Activated T-cell treated with anti-CD3 and anti-CD28 coated beads, Interleukin-2, amount 50 U/mL, for 4 hours (primary cell): ENCODE measurements at regions not wholly inside any gene's neighbourhood (a gene's known extent, or its start where the extent isn't known, plus 50 kb on each side); places are given as distances from the start of the nearest gene placed in this dataset.
"Not testable (repeated sequence)": the region's sequence is repeated elsewhere in the genome, so short reads cannot be mapped to it uniquely, and the experiment has no call there.

Experiments used
- ATAC-seq, 2 donors: fragments of 200-7000 bp; cut with Tn5 transposase; one replicate each; pipeline ENCODE4 v1.10.0; 2021
- DNase-seq: peaks from one replicate; pipeline ENCODE4 v3.0.0-alpha.2; 2020
- H3K27me3 Mint-ChIP-seq: one replicate; pipeline ENCODE4 v1.8.0; 2021; ENCODE audit warnings: low read depth, mixed read lengths
- H3K36me3 Mint-ChIP-seq: one replicate; pipeline ENCODE4 v1.8.0; 2022; ENCODE audit warnings: mixed read lengths; ENCODE audit not compliant: insufficient read depth
- H3K4me1 Mint-ChIP-seq: one replicate; pipeline ENCODE4 v1.8.0; 2021; ENCODE audit warnings: low read depth, mixed read lengths
- H3K4me3 Mint-ChIP-seq: one replicate; pipeline ENCODE4 v1.8.0; 2021; ENCODE audit warnings: mild to moderate bottlenecking, moderate library complexity, mixed read lengths
- H3K9me3 Mint-ChIP-seq: one replicate; pipeline ENCODE4 v1.8.0; 2021; ENCODE audit warnings: mixed read lengths

GRCh38 chr18:3348176-3348575 lies 86.2 kb downstream of the MYL12B start:
- H3K36me3 Mint-ChIP-seq: no peaks in the 10 kb centered on the region

GRCh38 chr18:3349046-3349841 lies 87.3 kb downstream of the MYL12B start:
- not testable (repeated sequence) for DNase-seq, H3K27me3 Mint-ChIP-seq, H3K9me3 Mint-ChIP-seq, ATAC-seq, H3K4me3 Mint-ChIP-seq, H3K4me1 Mint-ChIP-seq, H3K36me3 Mint-ChIP-seq

More at GRCh38 chr18:3348176-3348575, 86.2 kb downstream of the MYL12B start:
- Mint-ChIP-seq H3K4me3 (no peak overlapping the region), H3K4me1 (no peaks in the 10 kb centered on the region), H3K9me3 (no peaks in the 10 kb centered on the region), H3K27me3 (peaks cover 3% of the 10 kb centered on the region)
- ATAC-seq (no peak), DNase-seq (no peak)

- Mint-ChIP-seq H3K4me3 (no peak overlapping the region), H3K4me1 (no peaks in the 10 kb centered on the region), H3K9me3 (no peaks in the 10 kb centered on the region), H3K27me3 (peaks cover 3% of the 10 kb centered on the region), H3K36me3 (no peaks in the 10 kb centered on the region)
- ATAC-seq (no peak), DNase-seq (no peak)
These were observed 88.1 kb downstream of the MYL12B start for GRCh38 chr18:3350021-3350420.

GRCh38 chr18:3350566-3351527 lies 88.9 kb downstream of the MYL12B start:
- Mint-ChIP-seq H3K27me3 (peaks cover 3% of the 10 kb centered on the region), H3K9me3 (no peaks in the 10 kb centered on the region), H3K4me1 (no peaks in the 10 kb centered on the region), H3K36me3 (no peaks in the 10 kb centered on the region), H3K4me3 (no peak overlapping the region)
- DNase-seq: no peak
- ATAC-seq: peak; percentile 38 to 54

- H3K9me3 Mint-ChIP-seq: no peaks in the 10 kb centered on the region
- DNase-seq (no peak), ATAC-seq (peak; percentile 70 to 81)
These were observed 92.6 kb downstream of the MYL12B start for GRCh38 chr18:3354506-3354905.

GRCh38 chr18:3356614-3357013 lies 93.4 kb upstream of the TGIF1 start:
- ATAC-seq: peak; percentile 31 to 52
- no peaks in the 10 kb centered on the region for H3K9me3 Mint-ChIP-seq

More at GRCh38 chr18:3354506-3354905, 92.6 kb downstream of the MYL12B start:
- H3K4me1 Mint-ChIP-seq: peaks cover 10% of the 10 kb centered on the region
- H3K4me3 Mint-ChIP-seq: no peak overlapping the region
- peaks cover 1% of the 10 kb centered on the region for H3K27me3 Mint-ChIP-seq
- H3K36me3 Mint-ChIP-seq: no peaks in the 10 kb centered on the region

GRCh38 chr18:3357516-3357915 lies 92.5 kb upstream of the TGIF1 start:
- no peak for ATAC-seq
- DNase-seq: no peak
- Mint-ChIP-seq H3K4me3 (no peak overlapping the region), H3K4me1 (peaks cover 10% of the 10 kb centered on the region), H3K27me3 (no peaks in the 10 kb centered on the region), H3K36me3 (no peaks in the 10 kb centered on the region), H3K9me3 (no peaks in the 10 kb centered on the region)

More at GRCh38 chr18:3356614-3357013, 93.4 kb upstream of the TGIF1 start:
- Mint-ChIP-seq H3K4me1 (peaks cover 10% of the 10 kb centered on the region), H3K36me3 (no peaks in the 10 kb centered on the region), H3K4me3 (no peak overlapping the region), H3K27me3 (no peaks in the 10 kb centered on the region)
- no peak for DNase-seq

- H3K27me3 Mint-ChIP-seq: no peaks in the 10 kb centered on the region
These were observed 91.7 kb upstream of the TGIF1 start for GRCh38 chr18:3358310-3358709.

GRCh38 chr18:3360211-3360610 lies 89.8 kb upstream of the TGIF1 start:
- Mint-ChIP-seq H3K27me3 (peaks cover 3% of the 10 kb centered on the region), H3K4me3 (no peak overlapping the region), H3K9me3 (no peaks in the 10 kb centered on the region), H3K36me3 (no peaks in the 10 kb centered on the region), H3K4me1 (peaks cover 10% of the 10 kb centered on the region)
- ATAC-seq: no peak
- DNase-seq: no peak

More at GRCh38 chr18:3358310-3358709, 91.7 kb upstream of the TGIF1 start:
- Mint-ChIP-seq H3K4me3 (no peak overlapping the region), H3K4me1 (peaks cover 10% of the 10 kb centered on the region), H3K36me3 (no peaks in the 10 kb centered on the region), H3K9me3 (no peaks in the 10 kb centered on the region)
- DNase-seq (no peak), ATAC-seq (no peak)

- H3K36me3 Mint-ChIP-seq: no peaks in the 10 kb centered on the region
- no peaks in the 10 kb centered on the region for H3K4me1 Mint-ChIP-seq
- H3K4me3 Mint-ChIP-seq: no peak overlapping the region
- DNase-seq: no peak
- no peaks in the 10 kb centered on the region for H3K9me3 Mint-ChIP-seq
- H3K27me3 Mint-ChIP-seq: peaks cover 5% of the 10 kb centered on the region
- no peak for ATAC-seq
These were observed 82.4 kb upstream of the TGIF1 start for GRCh38 chr18:3367491-3368091.

GRCh38 chr18:3368193-3368592 lies 81.8 kb upstream of the TGIF1 start:
- no peaks in the 10 kb centered on the region for H3K4me1 Mint-ChIP-seq
- DNase-seq: no peak
- H3K27me3 Mint-ChIP-seq: peaks cover 6% of the 10 kb centered on the region

GRCh38 chr18:3379685-3380084 lies 70.3 kb upstream of the TGIF1 start:
- H3K4me3 Mint-ChIP-seq: no peak overlapping the region
- H3K4me1 Mint-ChIP-seq: peaks cover 4% of the 10 kb centered on the region
- peaks cover 10% of the 10 kb centered on the region for H3K27me3 Mint-ChIP-seq
- DNase-seq (no peak), ATAC-seq (no peak)
- no peaks in the 10 kb centered on the region for H3K9me3 Mint-ChIP-seq
- no peaks in the 10 kb centered on the region for H3K36me3 Mint-ChIP-seq

More at GRCh38 chr18:3368193-3368592, 81.8 kb upstream of the TGIF1 start:
- Mint-ChIP-seq H3K4me3 (no peak overlapping the region), H3K36me3 (no peaks in the 10 kb centered on the region), H3K9me3 (no peaks in the 10 kb centered on the region)
- no peak for ATAC-seq

GRCh38 chr18:3380384-3380961 lies 69.5 kb upstream of the TGIF1 start:
- DNase-seq (no peak), ATAC-seq (peak; percentile 95 to 96)
- Mint-ChIP-seq H3K9me3 (no peaks in the 10 kb centered on the region), H3K27me3 (peaks cover 9% of the 10 kb centered on the region), H3K36me3 (no peaks in the 10 kb centered on the region), H3K4me3 (no peak overlapping the region), H3K4me1 (peaks cover 4% of the 10 kb centered on the region)

GRCh38 chr18:3383381-3383915 lies 66.5 kb upstream of the TGIF1 start:
- ATAC-seq: no peak
- no peaks in the 10 kb centered on the region for H3K36me3 Mint-ChIP-seq
- no peak overlapping the region for H3K4me3 Mint-ChIP-seq
- H3K27me3 Mint-ChIP-seq: no peaks in the 10 kb centered on the region
- H3K4me1 Mint-ChIP-seq: peaks cover 4% of the 10 kb centered on the region
- no peak for DNase-seq
- H3K9me3 Mint-ChIP-seq: no peaks in the 10 kb centered on the region
